ENCODE measurements at regions not wholly inside any gene's neighbourhood (a gene's known extent, or its start where the extent isn't known, plus 50 kb on each side); places are given as distances from the start of the nearest gene placed in this dataset.

- DNase-seq (ENCODE audit: low read depth, low spot score) (no peak), ATAC-seq (no peak), FAIRE-seq (no peak)
- Histone ChIP-seq H2AFZ (ENCODE audit: control insufficient read depth, low read depth, low read length) (no peak overlapping the region), H3K4me2 (ENCODE audit: control insufficient read depth, insufficient read depth) (no peak overlapping the region), H3K4me1 (ENCODE audit: control insufficient read depth, insufficient read depth, low read length) (no peaks in the 10 kb centered on the region), H4K20me1 (ENCODE audit: control insufficient read depth, insufficient read depth) (no peaks in the 10 kb centered on the region), H3K36me3 (ENCODE audit: control insufficient read depth in 2 of 2, insufficient read depth in 2 of 2, low read length in 1 of 2) (no peaks in the 10 kb centered on the region), H3K9ac (ENCODE audit: control insufficient read depth, insufficient read depth, low read length) (no peak overlapping the region), H3K27me3 (replicated peaks in 1 of 2; ENCODE audit: control insufficient read depth in 2 of 2, insufficient read depth in 2 of 2, low read length in 1 of 2) (no peaks in the 10 kb centered on the region), H3K9me3 (replicated peaks; ENCODE audit: control insufficient read depth, insufficient read depth, low read length) (no peaks in the 10 kb centered on the region), H3K27ac (ENCODE audit: control insufficient read depth, insufficient read depth) (no peak overlapping the region), H3K79me2 (ENCODE audit: control insufficient read depth, insufficient read depth, low read length) (no peaks in the 10 kb centered on the region), H3K4me3 (no peak overlapping the region)
- ChIA-PET POLR2A (no interaction called here), RAD21 (ENCODE audit: unreplicated experiment) (no interaction called here), CTCF (interaction anchor here (0.7 to 1.5 kb wide), 2 partner anchors 27 to 138 kb away, joined by 3 read pairs; no protein-coding TSS in a partner anchor), SMC1A (ENCODE audit: uncharacterized antibody, unreplicated experiment) (interaction anchor here (0.7 to 1.3 kb wide), 3 partner anchors 8 to 133 kb away, joined by 3 to 5 read pairs (median 3); no protein-coding TSS in a partner anchor)
- BruUV-seq (replicated peaks): no TSS peak
- in situ Hi-C loops (cut with MboI) (no loop called here), intact Hi-C loops (cut with micrococcal nuclease; ENCODE audit: unreplicated experiment) (no loop called here)
- whole genome bisulfite sequencing (ENCODE audit: insufficient coverage, insufficient replicate concordance, low lambda C conversion rate, missing lambda C conversion rate): 16% methylated on average over 7 of the region's 7 CpGs
- TF ChIP-seq ZNF207 (IDR thresholded peaks at IDR 0.05; ENCODE audit: borderline replicate concordance): no peak
- TF ChIP-seq GABPA (IDR thresholded peaks at IDR 0.05; ENCODE audit: low read depth): no peak
- no peak for TF ChIP-seq ATF2 (IDR thresholded peaks at IDR 0.05; ENCODE audit: low read length)
- TF ChIP-seq CHD2 (IDR thresholded peaks at IDR 0.05; ENCODE audit: borderline replicate concordance, low read depth, low read length): no peak
These were observed 291.6 kb upstream of the C9orf72 start for GRCh38 chr9:27864644-27865438.

GRCh38 chr9:27866741-27867140, 293.5 kb upstream of the C9orf72 start:
- ChIA-PET RAD21 (ENCODE audit: unreplicated experiment) (no interaction called here), POLR2A (no interaction called here), SMC1A (ENCODE audit: uncharacterized antibody, unreplicated experiment) (no interaction called here), CTCF (no interaction called here)
- FAIRE-seq (no peak), DNase-seq (ENCODE audit: low read depth, low spot score) (no peak), ATAC-seq (no peak)
- no TSS peak for BruUV-seq (replicated peaks)
- WGBS (ENCODE audit: insufficient coverage, insufficient replicate concordance, low lambda C conversion rate, missing lambda C conversion rate): 2% methylated on average over 4 of the region's 4 CpGs
- Histone ChIP-seq H3K79me2 (ENCODE audit: control insufficient read depth, insufficient read depth, low read length) (no peaks in the 10 kb centered on the region), H3K9ac (ENCODE audit: control insufficient read depth, insufficient read depth, low read length) (no peak overlapping the region), H3K36me3 (ENCODE audit: control insufficient read depth in 2 of 2, insufficient read depth in 2 of 2, low read length in 1 of 2) (no peaks in the 10 kb centered on the region), H3K27ac (ENCODE audit: control insufficient read depth, insufficient read depth) (no peak overlapping the region), H3K4me3 (no peak overlapping the region), H4K20me1 (ENCODE audit: control insufficient read depth, insufficient read depth) (no peaks in the 10 kb centered on the region), H3K4me1 (ENCODE audit: control insufficient read depth, insufficient read depth, low read length) (no peaks in the 10 kb centered on the region), H3K9me3 (replicated peaks; ENCODE audit: control insufficient read depth, insufficient read depth, low read length) (no peaks in the 10 kb centered on the region), H3K27me3 (replicated peaks in 1 of 2; ENCODE audit: control insufficient read depth in 2 of 2, insufficient read depth in 2 of 2, low read length in 1 of 2) (no peaks in the 10 kb centered on the region), H3K4me2 (ENCODE audit: control insufficient read depth, insufficient read depth) (no peak overlapping the region), H2AFZ (ENCODE audit: control insufficient read depth, low read depth, low read length) (no peak overlapping the region)
- intact Hi-C loops (cut with micrococcal nuclease; ENCODE audit: unreplicated experiment) (no loop called here), in situ Hi-C loops (cut with MboI) (no loop called here)
- TF ChIP-seq SREBF2 (IDR thresholded peaks at IDR 0.05; ENCODE audit: low read length) (no peak), SMAD1 (IDR thresholded peaks at IDR 0.05; ENCODE audit: low read depth, partially characterized antibody) (no peak), CREM (IDR thresholded peaks at IDR 0.05; ENCODE audit: low read depth) (no peak), BCLAF1 (IDR thresholded peaks at IDR 0.05) (no peak), SUPT20H (IDR thresholded peaks at IDR 0.05; ENCODE audit: borderline replicate concordance, control insufficient read depth, low read depth, low read length) (no peak), BHLHE40 (IDR thresholded peaks at IDR 0.05; ENCODE audit: borderline replicate concordance in 1 of 2, low read depth in 2 of 2, low read length in 1 of 2) (no peak), CBFB (IDR thresholded peaks at IDR 0.05; ENCODE audit: low read depth) (no peak), MAX (IDR thresholded peaks at IDR 0.05; ENCODE audit: low read depth, low read length) (no peak), NR2C1 (IDR thresholded peaks at IDR 0.05) (no peak)
